ENCODE measurements at regions not wholly inside any gene's neighbourhood (a gene's known extent, or its start where the extent isn't known, plus 50 kb on each side); places are given as distances from the start of the nearest gene placed in this dataset.

DNA sequence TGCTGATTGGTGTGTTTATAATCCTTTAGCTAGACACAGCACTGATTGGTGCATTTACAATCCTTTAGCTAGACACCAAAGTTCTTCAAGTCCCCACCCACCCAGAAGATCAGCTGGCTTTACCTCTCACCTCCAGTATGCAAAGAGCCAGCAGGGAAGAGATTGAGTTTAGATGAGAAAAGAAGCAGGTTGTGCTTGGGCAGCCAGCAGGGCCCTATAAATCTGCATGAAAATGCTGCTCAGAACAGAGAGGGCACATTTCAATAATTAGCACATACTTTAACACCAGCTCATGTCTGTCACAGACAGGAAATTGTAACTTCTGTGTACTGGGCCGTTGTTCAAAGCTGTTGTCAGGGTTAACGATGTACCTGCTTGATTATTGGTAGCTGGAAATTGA lies 1204.3 kb downstream of the UQCRFS1 start:
- Histone ChIP-seq H3K27me3 (ENCODE audit: insufficient read depth, poor library complexity, severe bottlenecking) (no peaks in the 10 kb centered on the region), H3K4me3 (replicated peaks; ENCODE audit: insufficient read depth, low read length) (no peak overlapping the region), H3K27ac (replicated peaks) (no peak overlapping the region)
- TF ChIP-seq, protein P1, sequence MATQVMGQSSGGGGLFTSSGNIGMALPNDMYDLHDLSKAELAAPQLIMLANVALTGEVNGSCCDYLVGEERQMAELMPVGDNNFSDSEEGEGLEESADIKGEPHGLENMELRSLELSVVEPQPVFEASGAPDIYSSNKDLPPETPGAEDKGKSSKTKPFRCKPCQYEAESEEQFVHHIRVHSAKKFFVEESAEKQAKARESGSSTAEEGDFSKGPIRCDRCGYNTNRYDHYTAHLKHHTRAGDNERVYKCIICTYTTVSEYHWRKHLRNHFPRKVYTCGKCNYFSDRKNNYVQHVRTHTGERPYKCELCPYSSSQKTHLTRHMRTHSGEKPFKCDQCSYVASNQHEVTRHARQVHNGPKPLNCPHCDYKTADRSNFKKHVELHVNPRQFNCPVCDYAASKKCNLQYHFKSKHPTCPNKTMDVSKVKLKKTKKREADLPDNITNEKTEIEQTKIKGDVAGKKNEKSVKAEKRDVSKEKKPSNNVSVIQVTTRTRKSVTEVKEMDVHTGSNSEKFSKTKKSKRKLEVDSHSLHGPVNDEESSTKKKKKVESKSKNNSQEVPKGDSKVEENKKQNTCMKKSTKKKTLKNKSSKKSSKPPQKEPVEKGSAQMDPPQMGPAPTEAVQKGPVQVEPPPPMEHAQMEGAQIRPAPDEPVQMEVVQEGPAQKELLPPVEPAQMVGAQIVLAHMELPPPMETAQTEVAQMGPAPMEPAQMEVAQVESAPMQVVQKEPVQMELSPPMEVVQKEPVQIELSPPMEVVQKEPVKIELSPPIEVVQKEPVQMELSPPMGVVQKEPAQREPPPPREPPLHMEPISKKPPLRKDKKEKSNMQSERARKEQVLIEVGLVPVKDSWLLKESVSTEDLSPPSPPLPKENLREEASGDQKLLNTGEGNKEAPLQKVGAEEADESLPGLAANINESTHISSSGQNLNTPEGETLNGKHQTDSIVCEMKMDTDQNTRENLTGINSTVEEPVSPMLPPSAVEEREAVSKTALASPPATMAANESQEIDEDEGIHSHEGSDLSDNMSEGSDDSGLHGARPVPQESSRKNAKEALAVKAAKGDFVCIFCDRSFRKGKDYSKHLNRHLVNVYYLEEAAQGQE (IDR thresholded peaks at IDR 0.05; ENCODE audit: insufficient replicate concordance, low read depth) = no peak
- no peak for TF ChIP-seq GABPA (IDR thresholded peaks at IDR 0.05; ENCODE audit: low read depth)
- TF ChIP-seq POLR2AphosphoS5 (IDR thresholded peaks at IDR 0.05; ENCODE audit: low read depth) = no peak
- no peak for TF ChIP-seq SPI1 (IDR thresholded peaks at IDR 0.05; ENCODE audit: borderline replicate concordance, low read depth)
- TF ChIP-seq, protein P2, sequence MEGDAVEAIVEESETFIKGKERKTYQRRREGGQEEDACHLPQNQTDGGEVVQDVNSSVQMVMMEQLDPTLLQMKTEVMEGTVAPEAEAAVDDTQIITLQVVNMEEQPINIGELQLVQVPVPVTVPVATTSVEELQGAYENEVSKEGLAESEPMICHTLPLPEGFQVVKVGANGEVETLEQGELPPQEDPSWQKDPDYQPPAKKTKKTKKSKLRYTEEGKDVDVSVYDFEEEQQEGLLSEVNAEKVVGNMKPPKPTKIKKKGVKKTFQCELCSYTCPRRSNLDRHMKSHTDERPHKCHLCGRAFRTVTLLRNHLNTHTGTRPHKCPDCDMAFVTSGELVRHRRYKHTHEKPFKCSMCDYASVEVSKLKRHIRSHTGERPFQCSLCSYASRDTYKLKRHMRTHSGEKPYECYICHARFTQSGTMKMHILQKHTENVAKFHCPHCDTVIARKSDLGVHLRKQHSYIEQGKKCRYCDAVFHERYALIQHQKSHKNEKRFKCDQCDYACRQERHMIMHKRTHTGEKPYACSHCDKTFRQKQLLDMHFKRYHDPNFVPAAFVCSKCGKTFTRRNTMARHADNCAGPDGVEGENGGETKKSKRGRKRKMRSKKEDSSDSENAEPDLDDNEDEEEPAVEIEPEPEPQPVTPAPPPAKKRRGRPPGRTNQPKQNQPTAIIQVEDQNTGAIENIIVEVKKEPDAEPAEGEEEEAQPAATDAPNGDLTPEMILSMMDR (IDR thresholded peaks at IDR 0.05; ENCODE audit: insufficient read depth, low read length) = no peak
- no peak for DNase-seq (ENCODE audit: low read depth in 1 of 2, low spot score in 1 of 2)

DNA sequence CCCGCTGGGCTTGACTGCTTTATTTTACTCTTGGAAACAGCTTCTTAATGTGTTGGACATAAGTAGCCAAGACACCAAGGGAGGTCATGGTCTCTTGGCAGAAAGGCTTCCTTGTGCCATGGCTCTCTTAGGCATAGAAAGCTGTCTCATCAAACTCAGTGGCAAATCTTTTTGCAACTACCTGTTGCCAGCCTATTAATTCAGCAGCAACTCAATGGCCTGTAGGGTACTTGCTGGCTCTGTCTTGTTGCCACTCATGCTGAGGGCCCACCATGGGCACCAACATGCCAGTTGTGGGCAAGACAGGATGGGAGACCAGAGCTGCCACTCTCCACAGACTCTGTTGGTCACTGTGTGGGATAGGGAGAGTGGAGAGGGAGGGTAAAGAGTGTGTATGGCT lies 1209.4 kb downstream of the UQCRFS1 start:
- Histone ChIP-seq H3K27me3 (ENCODE audit: insufficient read depth, poor library complexity, severe bottlenecking) (no peaks in the 10 kb centered on the region), H3K4me3 (replicated peaks; ENCODE audit: insufficient read depth, low read length) (no peak overlapping the region), H3K27ac (replicated peaks) (no peak overlapping the region)
- DNase-seq (ENCODE audit: low read depth in 1 of 2, low spot score in 1 of 2) = no peak
- TF ChIP-seq, protein P2 (IDR thresholded peaks at IDR 0.05; ENCODE audit: insufficient read depth, low read length) = no peak
- TF ChIP-seq SPI1 (IDR thresholded peaks at IDR 0.05; ENCODE audit: borderline replicate concordance, low read depth) = no peak
- TF ChIP-seq POLR2AphosphoS5 (IDR thresholded peaks at IDR 0.05; ENCODE audit: low read depth) = no peak
- TF ChIP-seq, protein P1 (IDR thresholded peaks at IDR 0.05; ENCODE audit: insufficient replicate concordance, low read depth) = no peak
- no peak for TF ChIP-seq GABPA (IDR thresholded peaks at IDR 0.05; ENCODE audit: low read depth)

DNA sequence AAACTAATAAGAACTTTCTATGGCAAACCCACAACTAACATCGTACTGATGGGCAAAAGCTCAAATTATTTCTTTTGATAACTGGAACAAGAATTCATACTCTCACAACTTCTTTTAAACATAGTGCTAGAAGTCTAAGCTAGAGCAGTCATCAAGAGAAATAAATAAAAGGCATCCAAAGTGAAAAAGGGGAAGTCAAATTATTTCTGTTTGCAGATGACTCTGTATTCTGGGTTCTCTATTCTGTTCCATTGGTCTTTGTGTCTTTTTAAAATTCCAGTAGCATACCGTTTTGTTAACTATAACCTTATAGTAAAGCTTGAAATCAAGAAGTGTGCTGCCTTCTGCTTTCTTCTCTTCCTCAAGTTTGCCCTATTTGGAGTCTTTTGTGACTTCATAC lies 1215.9 kb downstream of the UQCRFS1 start:
- Histone ChIP-seq H3K4me3 (replicated peaks; ENCODE audit: insufficient read depth, low read length) (no peak overlapping the region), H3K27ac (replicated peaks) (no peak overlapping the region), H3K27me3 (ENCODE audit: insufficient read depth, poor library complexity, severe bottlenecking) (no peaks in the 10 kb centered on the region)
- no peak for DNase-seq (ENCODE audit: low read depth in 1 of 2, low spot score in 1 of 2)
- TF ChIP-seq, protein P1 (IDR thresholded peaks at IDR 0.05; ENCODE audit: insufficient replicate concordance, low read depth) = no peak
- TF ChIP-seq SPI1 (IDR thresholded peaks at IDR 0.05; ENCODE audit: borderline replicate concordance, low read depth) = peak; percentile 84
